Activated naive CD4-positive, alpha-beta T cell treated with anti-CD3 and anti-CD28 coated beads for 36 hours (primary cell): ENCODE measurements at regions not wholly inside any gene's neighbourhood (a gene's known extent, or its start where the extent isn't known, plus 50 kb on each side); places are given as distances from the start of the nearest gene placed in this dataset.
"Not testable (repeated sequence)": the region's sequence is repeated elsewhere in the genome, so short reads cannot be mapped to it uniquely, and the experiment has no call there.

Experiments
- CTCF ChIA-PET: fragments of 350-600 bp; sonication (Branson Sonifier 250); formaldehyde crosslinking; loops from one replicate; lab custom pipeline; 2021; ENCODE audit warnings: antibody characterized with exemption; lab: Charles Lee
- DNase-seq: peaks from one replicate; pipeline ENCODE4 v3.0.0-alpha.2; 2020
- H3K27ac Mint-ChIP-seq: one replicate; pipeline ENCODE4 v1.8.0; 2021; ENCODE audit warnings: mild to moderate bottlenecking, mixed read lengths
- H3K27me3 Mint-ChIP-seq: one replicate; pipeline ENCODE4 v1.8.0; 2021; ENCODE audit warnings: low read depth, mixed read lengths
- H3K36me3 Mint-ChIP-seq: one replicate; pipeline ENCODE4 v1.8.0; 2021; ENCODE audit warnings: low read depth, mixed read lengths
- H3K4me1 Mint-ChIP-seq: one replicate; pipeline ENCODE4 v1.8.0; 2021; ENCODE audit warnings: low read depth, mixed read lengths
- H3K4me3 Mint-ChIP-seq: one replicate; pipeline ENCODE4 v1.8.0; 2021; ENCODE audit warnings: mild to moderate bottlenecking, moderate library complexity, mixed read lengths
- H3K9me3 Mint-ChIP-seq: one replicate; pipeline ENCODE4 v1.8.0; 2021; ENCODE audit warnings: mixed read lengths
- intact Hi-C: fragments of 100-400 bp; cut with micrococcal nuclease; formaldehyde crosslinking; loops from one replicate; pipeline ENCODE4 v1.15.1; 2023

DNA sequence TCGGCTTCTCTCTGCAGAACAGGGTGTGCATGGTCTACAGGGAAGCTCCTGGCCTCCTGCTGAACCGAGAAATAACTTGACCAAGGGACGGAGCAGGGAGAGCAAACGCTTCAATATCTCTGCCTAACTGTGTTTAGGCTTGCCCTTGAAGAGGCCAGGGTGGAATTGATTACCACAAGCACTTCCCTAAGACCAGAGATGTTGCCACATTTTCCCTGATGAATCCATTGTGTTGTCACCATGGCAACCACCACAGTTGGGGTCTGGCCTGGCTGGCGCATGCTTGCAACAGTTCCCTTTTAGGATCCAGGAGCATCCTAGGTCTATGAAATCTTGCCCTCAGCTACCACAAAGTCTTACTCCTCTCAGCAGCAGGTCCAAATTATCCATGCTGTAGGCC lies 213.5 kb upstream of the SULF2 start:
- CTCF ChIA-PET = interaction anchor here (0.6 kb wide), 1 partner anchor 118 kb away, joined by 4 read pairs; no protein-coding TSS in a partner anchor
- Mint-ChIP-seq H3K27ac (no peak overlapping the region), H3K4me1 (no peaks in the 10 kb centered on the region), H3K4me3 (no peak overlapping the region), H3K27me3 (peaks cover 9% of the 10 kb centered on the region), H3K9me3 (peaks cover 5% of the 10 kb centered on the region), H3K36me3 (no peaks in the 10 kb centered on the region)
- intact Hi-C loops = no loop called here
- no peak for DNase-seq

DNA sequence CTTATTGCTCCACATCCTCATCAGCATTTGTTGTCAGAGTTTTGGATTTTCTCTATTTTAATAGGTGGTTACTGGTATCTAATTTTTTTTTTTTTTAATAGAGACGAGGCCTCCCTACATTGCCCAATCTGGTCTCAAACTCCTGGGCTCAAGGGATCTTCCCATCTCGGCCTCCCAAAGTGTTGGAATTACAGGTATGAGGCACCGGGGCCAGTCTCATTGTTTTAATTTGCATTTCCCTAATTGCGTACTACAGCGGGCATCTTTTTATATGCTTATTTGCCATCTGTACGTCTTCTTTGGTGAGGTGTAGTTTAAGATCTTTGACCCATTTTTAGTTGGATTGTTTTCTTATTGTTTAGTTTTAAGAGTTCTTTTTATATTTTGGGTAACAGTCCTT lies 210.4 kb upstream of the SULF2 start:
- Mint-ChIP-seq H3K36me3 (no peaks in the 10 kb centered on the region), H3K27ac (no peak overlapping the region), H3K9me3 (peaks cover 8% of the 10 kb centered on the region), H3K4me3 (no peak overlapping the region), H3K27me3 (peaks cover 2% of the 10 kb centered on the region), H3K4me1 (no peaks in the 10 kb centered on the region)
- CTCF ChIA-PET = interaction anchor here (0.6 kb wide), 1 partner anchor 9 kb away, joined by 5 read pairs; no protein-coding TSS in a partner anchor
- no peak for DNase-seq
- intact Hi-C loops = no loop called here

DNA sequence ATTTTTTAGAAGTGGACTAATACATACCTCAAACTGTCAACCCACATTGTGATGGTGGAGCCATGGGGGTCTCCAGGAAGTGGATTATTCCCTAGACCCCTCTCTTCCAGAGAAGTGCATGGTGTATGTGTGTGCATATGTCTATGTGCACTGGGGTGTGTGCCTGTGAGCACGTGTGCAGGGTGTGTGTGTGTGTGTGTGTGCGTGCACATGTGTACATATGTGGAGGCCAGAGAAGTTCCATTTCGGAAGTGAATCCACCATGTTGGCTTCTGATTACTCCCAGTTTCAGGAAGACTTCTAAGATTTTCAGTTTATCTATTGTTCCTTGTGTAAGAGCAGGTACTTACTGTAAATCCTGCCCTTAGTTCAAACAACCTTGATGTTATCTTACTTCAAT lies 208.5 kb upstream of the SULF2 start:
- Mint-ChIP-seq H3K4me3 (no peak overlapping the region), H3K27ac (no peak overlapping the region), H3K9me3 (peaks cover 8% of the 10 kb centered on the region), H3K36me3 (no peaks in the 10 kb centered on the region), H3K4me1 (no peaks in the 10 kb centered on the region), H3K27me3 (peaks cover 2% of the 10 kb centered on the region)
- no peak for DNase-seq
- CTCF ChIA-PET = no interaction called here
- intact Hi-C loops = no loop called here

DNA sequence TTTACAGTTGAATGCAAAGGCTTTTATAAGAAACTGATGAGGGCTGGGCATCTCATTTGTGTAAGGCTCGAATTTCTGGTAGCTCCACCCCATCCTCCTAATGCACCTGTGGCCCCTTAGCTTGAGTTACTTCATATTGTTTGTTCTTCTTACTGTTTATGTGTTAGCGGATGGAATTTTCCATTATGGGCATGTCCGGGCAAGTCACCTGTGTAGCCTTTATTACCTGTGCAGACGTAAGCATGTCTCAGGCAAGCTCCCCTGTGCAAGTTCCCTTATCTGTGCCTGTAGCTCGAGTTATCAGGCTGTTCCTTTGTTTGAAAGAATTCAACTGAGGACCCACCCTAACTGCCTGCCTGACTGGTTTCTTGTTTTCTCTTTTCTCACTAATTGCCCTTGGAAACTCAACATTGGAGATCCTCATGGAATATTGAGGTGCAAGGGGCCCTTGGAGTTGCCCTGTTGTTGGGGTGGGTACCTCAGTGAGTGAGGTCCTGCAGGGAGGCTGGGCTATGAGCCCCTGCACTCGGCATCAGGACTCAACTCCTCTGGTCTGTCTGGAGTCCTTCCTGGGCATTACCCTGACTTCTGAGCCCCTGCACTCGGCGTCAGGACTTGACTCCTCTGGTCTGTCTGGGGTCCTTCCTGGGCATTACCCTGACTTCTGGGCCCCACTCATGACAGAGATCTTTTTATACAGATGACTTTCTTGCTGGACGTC lies 207.9 kb upstream of the SULF2 start:
- no peaks in the 10 kb centered on the region for H3K36me3 Mint-ChIP-seq
- H3K4me1 Mint-ChIP-seq = no peaks in the 10 kb centered on the region
- H3K4me3 Mint-ChIP-seq = no peak overlapping the region
- H3K27ac Mint-ChIP-seq = peak overlapping the region; percentile 54
- peaks cover 8% of the 10 kb centered on the region for H3K9me3 Mint-ChIP-seq
- intact Hi-C loops = no loop called here
- DNase-seq = no peak
- H3K27me3 Mint-ChIP-seq = peaks cover 2% of the 10 kb centered on the region
- CTCF ChIA-PET = no interaction called here

DNA sequence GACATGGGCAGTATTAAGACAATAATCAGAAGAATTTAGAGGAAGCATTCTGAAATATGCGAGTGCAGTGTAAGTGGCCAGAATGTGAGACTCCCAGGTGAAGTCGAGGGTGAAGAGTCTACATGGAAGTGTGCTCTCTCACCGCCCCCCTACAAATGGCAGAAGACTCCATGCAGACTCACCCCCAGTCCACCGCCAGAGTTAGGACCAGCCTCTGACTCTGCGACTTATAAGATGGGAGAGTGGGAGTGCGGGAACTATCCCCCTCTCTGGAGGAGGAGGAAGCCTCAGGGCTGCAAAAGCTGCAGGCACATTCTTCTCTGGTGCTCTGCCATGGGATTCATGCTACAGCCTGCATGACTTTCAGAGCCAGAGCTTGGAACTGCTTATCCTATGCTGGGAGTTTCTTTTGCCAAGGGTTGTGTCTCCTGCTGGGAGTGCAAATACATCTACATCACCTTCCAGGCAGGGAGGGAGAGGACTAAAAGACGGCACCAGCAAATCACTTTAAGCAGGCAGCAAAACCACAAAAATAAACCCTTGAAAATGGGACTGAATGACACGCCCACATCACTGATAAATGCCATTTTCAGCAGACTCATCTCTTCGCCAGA lies 206.7 kb upstream of the SULF2 start:
- Mint-ChIP-seq H3K27me3 (no peaks in the 10 kb centered on the region), H3K9me3 (peaks cover 8% of the 10 kb centered on the region), H3K4me3 (no peak overlapping the region), H3K4me1 (no peaks in the 10 kb centered on the region), H3K27ac (no peak overlapping the region), H3K36me3 (no peaks in the 10 kb centered on the region)
- CTCF ChIA-PET = no interaction called here
- DNase-seq = no peak
- intact Hi-C loops = no loop called here

DNA sequence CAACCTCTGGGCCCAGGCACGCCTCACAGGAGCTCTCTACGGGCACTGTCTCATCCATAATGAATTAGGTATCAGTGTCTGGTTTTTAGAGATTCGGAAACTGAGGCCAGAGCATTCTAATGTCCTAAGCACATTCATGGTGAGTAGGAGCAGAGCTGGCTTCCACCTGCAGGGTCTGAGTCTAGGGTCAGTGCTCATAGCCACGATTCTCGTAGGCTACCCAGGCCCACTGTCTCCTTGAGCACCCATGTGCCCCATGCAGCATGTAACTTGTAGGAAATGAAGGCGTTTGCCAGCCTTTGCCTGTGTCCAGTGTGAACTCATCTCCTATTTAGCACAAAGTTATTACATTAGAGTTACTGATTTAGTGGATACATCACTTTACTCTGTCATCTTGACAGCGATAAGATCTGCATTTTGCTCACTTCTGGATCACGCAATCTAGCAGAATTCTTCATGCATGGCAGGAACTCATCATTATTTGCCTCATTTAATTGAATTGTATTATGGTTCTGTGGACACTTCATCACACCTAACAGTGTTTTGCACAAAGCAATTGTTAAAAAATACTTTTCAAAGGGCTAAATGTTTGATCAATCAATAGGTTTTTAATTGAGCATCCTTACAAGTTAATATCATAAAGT lies 205.3 kb upstream of the SULF2 start:
- H3K27ac Mint-ChIP-seq = no peak overlapping the region
- peaks cover 8% of the 10 kb centered on the region for H3K9me3 Mint-ChIP-seq
- CTCF ChIA-PET = no interaction called here
- H3K4me1 Mint-ChIP-seq = no peaks in the 10 kb centered on the region
- H3K4me3 Mint-ChIP-seq = no peak overlapping the region
- no peaks in the 10 kb centered on the region for H3K27me3 Mint-ChIP-seq
- H3K36me3 Mint-ChIP-seq = no peaks in the 10 kb centered on the region
- intact Hi-C loops = no loop called here
- no peak for DNase-seq

DNA sequence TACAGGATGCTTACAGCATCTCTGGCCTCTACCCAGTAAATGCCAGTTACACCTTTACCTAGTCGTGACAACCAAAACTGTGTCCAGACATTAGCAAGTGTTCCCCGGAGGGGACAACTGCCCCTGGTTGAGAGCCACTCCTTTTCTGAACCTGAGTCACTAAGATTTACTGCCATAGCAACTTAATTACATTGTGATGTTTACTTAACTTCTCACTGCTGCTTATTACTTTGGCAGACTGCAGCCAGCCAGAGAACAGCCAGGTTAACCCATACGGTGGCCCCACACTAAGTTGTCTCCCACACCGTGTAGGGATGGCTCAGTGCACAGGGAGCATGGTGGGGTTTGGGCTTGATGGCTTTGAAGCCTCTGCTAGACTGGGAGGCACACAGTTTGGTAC lies 204.7 kb upstream of the SULF2 start:
- intact Hi-C loops = no loop called here
- H3K36me3 Mint-ChIP-seq = no peaks in the 10 kb centered on the region
- peaks cover 8% of the 10 kb centered on the region for H3K9me3 Mint-ChIP-seq
- H3K27me3 Mint-ChIP-seq = no peaks in the 10 kb centered on the region
- CTCF ChIA-PET = no interaction called here
- no peak overlapping the region for H3K4me3 Mint-ChIP-seq
- no peak overlapping the region for H3K27ac Mint-ChIP-seq
- no peaks in the 10 kb centered on the region for H3K4me1 Mint-ChIP-seq
- DNase-seq = no peak

DNA sequence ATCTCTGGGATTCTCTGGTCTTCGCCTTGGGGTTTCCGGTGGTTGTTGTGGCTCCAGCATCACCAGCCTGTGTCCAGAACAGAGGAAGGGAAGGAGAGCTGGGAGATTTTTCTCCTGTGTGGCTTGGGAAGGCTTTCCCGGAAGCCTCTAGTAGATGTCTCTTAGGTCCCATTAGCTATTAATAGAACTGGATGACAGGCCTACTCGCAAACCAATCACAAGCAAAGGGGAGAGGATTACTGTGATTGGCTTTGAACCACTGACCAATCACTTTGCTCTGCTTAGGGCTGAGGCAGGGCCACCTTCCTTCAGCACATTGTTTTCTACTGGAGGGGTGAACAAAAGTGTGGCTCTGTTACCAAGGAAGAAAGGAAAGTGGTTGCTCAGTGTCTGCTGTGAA lies 203.4 kb upstream of the SULF2 start:
- Mint-ChIP-seq H3K36me3 (no peaks in the 10 kb centered on the region), H3K27me3 (no peaks in the 10 kb centered on the region), H3K9me3 (peaks cover 8% of the 10 kb centered on the region), H3K27ac (no peak overlapping the region), H3K4me1 (no peaks in the 10 kb centered on the region), H3K4me3 (no peak overlapping the region)
- DNase-seq = no peak
- CTCF ChIA-PET = no interaction called here
- intact Hi-C loops = no loop called here

DNA sequence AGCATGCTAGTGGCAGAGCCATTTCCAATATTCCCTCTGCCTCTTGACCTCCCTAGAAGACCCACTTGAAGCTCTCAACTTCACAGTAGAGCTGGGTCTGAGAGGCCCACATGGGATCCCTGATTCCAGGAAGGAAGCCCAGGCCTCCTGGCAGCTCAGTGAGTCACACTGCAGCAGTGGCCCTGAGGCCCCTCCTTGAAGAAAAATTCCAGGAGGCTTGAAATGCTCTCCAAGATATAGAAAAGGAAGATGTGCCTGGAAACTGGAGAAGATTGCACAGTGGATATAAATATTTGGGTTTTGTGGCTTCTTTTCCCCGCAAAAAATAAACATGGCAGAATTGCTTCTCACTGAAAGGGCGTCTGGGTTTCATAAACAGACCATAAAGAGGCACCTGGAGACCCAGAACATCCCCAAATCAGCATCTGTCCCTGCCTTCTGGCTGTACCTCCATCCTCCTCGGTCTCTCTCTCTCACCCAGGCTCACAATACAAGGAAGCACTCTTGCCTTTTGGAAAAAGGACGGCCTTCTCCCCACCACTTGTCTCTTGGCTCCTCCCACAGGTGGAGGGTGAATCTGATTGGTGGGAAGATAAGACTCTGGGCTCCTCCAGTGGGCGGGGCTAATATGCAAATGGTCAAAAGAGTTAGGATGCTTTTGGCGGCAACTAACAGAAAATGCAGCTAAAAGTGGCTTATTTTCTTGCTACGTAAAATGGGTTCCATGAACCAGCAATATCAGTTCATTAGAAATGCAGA lies 200.0 kb upstream of the SULF2 start:
- Mint-ChIP-seq H3K9me3 (no peaks in the 10 kb centered on the region), H3K4me1 (no peaks in the 10 kb centered on the region), H3K36me3 (no peaks in the 10 kb centered on the region), H3K4me3 (no peak overlapping the region), H3K27me3 (no peaks in the 10 kb centered on the region), H3K27ac (no peak overlapping the region)
- DNase-seq = no peak
- intact Hi-C loops = no loop called here
- CTCF ChIA-PET = no interaction called here

DNA sequence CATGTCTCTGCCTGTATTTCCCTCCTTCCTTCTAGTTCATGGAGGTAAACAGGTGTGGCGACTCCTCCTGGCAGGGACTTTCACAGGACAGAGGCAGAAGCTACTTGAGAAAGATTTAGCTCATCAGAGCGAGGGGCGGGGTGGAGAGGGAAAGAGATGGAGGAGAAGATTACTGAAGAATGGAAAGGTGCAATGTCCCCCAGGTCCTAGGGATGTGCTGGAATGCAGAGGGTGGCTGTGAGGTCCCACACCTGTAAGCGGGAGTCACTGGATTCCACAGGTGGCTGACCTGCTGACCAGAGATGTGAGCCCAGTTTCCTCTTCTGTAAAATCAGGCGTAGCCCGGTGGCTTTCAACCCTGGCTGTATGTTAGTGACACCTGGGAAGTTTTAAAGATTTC lies 199.2 kb upstream of the SULF2 start:
- no peaks in the 10 kb centered on the region for H3K36me3 Mint-ChIP-seq
- intact Hi-C loops = no loop called here
- H3K9me3 Mint-ChIP-seq = no peaks in the 10 kb centered on the region
- no peak overlapping the region for H3K27ac Mint-ChIP-seq
- H3K27me3 Mint-ChIP-seq = no peaks in the 10 kb centered on the region
- CTCF ChIA-PET = no interaction called here
- no peak overlapping the region for H3K4me3 Mint-ChIP-seq
- DNase-seq = no peak
- no peaks in the 10 kb centered on the region for H3K4me1 Mint-ChIP-seq

DNA sequence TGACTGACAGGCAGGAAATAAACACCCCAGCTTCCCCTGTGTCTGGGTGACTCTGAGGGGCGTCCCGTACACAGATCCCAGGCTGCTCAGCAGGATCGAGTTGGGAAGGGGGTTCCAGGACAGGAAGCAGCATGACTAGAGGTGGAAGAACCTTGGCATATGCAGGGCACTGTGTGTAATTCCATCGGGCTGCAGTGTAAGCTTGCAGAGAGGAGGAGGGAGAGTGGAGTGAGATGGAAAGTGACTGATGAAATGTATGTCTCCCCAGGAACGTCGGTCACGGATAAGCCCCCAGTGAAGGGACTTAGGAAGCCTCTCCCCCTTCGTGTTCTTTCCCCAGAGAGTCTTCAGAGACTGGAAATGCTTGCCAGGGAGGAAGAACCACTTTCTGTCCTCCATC lies 198.4 kb upstream of the SULF2 start:
- DNase-seq, CTCF ChIA-PET, H3K27ac Mint-ChIP-seq, H3K27me3 Mint-ChIP-seq, H3K4me1 Mint-ChIP-seq, intact Hi-C loops, H3K36me3 Mint-ChIP-seq, H3K4me3 Mint-ChIP-seq, H3K9me3 Mint-ChIP-seq: not testable (repeated sequence)

DNA sequence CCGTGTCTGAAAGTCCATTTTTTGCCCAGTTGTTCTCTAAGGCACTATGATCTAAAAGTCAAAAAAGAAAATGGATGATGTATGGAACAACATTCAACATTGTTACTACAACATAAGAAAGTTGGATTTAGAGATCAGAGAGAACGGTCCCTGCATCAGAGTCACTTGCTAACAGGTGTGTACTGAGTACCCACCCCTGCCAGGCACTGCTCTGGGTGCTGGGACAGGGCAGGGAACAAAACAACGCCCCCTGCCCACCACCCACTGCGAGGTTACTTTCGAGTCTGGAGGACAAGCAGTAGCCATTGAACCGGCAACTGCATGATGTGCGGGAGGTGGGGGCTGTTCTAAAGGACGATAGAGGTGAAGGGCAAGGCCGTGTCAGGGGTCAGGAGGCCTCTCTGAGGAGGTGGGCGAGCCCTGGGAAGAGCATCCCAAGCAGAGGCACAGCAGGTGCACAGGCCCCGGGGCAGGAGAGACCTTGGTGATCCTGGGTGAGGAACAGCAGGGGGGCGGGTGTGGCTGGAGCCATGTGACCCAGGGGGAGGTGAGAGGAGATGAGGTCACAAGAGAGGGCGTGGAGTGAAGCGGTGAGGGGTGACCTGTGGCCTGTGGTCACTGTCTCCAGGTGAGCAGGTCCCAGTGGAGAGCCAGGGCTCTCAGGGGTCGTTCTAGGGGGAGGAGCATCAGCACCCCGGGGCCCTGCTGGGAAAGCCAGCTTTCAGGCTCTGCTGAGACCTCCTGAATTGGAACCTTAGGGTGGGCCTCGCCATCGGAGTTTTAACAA lies 197.5 kb upstream of the SULF2 start:
- H3K9me3 Mint-ChIP-seq = no peaks in the 10 kb centered on the region
- intact Hi-C loops = no loop called here
- H3K27ac Mint-ChIP-seq = no peak overlapping the region
- no peaks in the 10 kb centered on the region for H3K36me3 Mint-ChIP-seq
- no peak overlapping the region for H3K4me3 Mint-ChIP-seq
- H3K4me1 Mint-ChIP-seq = peaks cover 3% of the 10 kb centered on the region
- CTCF ChIA-PET = no interaction called here
- DNase-seq = no peak
- H3K27me3 Mint-ChIP-seq = peaks cover 8% of the 10 kb centered on the region
